ENCODE measurements at regions not wholly inside any gene's neighbourhood (a gene's known extent, or its start where the extent isn't known, plus 50 kb on each side); places are given as distances from the start of the nearest gene placed in this dataset.

DNA sequence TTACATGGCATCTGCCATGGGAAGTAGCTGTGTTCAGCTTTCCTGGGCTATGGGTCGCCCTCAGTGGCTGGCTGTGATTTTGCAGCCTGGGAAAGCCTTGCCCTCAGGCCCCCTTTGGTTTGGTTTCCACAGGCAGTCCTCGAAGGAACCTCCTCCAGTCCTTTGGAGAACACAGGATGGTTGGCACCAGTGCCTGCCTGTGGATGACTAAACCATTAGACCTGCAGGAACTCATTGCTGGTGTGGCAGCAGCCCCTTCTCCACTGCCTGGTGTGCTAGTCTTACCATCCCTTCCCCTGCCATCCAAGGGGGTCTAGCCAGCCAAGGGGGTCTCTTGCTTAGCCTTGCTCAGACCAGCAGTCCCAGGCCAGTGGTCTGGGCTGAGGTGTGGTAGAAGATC is 71.4 kb upstream of the PJA1 start:
- no peaks in the 10 kb centered on the region for H3K23me2 ChIP-seq (ENCODE audit: insufficient read length, low read depth, low read length, poor library complexity, severe bottlenecking)
- no peak overlapping the region for H2BK5ac ChIP-seq (ENCODE audit: insufficient read length, low read length)
- Mint-ChIP-seq H3K27ac (no peak overlapping the region), H3K9me3 (peaks cover 54 to 55% of the 10 kb centered on the region in 2 experiments), H3K36me3 (ENCODE audit: insufficient read depth in 1 of 3, low read depth in 3 of 3) (no peaks in the 10 kb centered on the region; a peak in 1 of 7 replicates), H3K27me3 (ENCODE audit: low read depth) (peaks cover 93% of the 10 kb centered on the region), H3K4me3 (no peak overlapping the region), H3K4me1 (no peaks in the 10 kb centered on the region)
- no peak overlapping the region for H3K56ac ChIP-seq (ENCODE audit: insufficient read length, low read depth, low read length)
- no peaks in the 10 kb centered on the region for H3K79me2 ChIP-seq (ENCODE audit: insufficient read depth, low read length)
- H3K9ac ChIP-seq (ENCODE audit: extremely low read depth, insufficient read length, low read length) = no peak overlapping the region
- no peak overlapping the region for H3K18ac ChIP-seq (ENCODE audit: insufficient read length, low read depth, low read length)
- no peaks in the 10 kb centered on the region for H3K4me1 ChIP-seq (ENCODE audit: insufficient read depth, low read length)
- no peaks in the 10 kb centered on the region for H4K20me1 ChIP-seq (ENCODE audit: control insufficient read depth, insufficient read depth, insufficient read length)
- H3K27me3 ChIP-seq (ENCODE audit: insufficient read depth, low read length) = no peaks in the 10 kb centered on the region; the same call in 1 of the 2 replicates
- H2BK12ac ChIP-seq (ENCODE audit: insufficient read length, low read depth, low read length) = no peak overlapping the region
- no peak overlapping the region for H2BK120ac ChIP-seq (ENCODE audit: low read depth, low read length, poor library complexity, severe bottlenecking)
- no peak overlapping the region for H2AFZ ChIP-seq (ENCODE audit: low read length)
- no peak overlapping the region for H3K4ac ChIP-seq (ENCODE audit: low read depth, low read length)
- H3T11ph ChIP-seq (ENCODE audit: low read length) = no peak overlapping the region
- H4K8ac ChIP-seq (replicated peaks; ENCODE audit: insufficient read length, low read depth, low read length) = no peak overlapping the region
- no peak overlapping the region for H2BK20ac ChIP-seq (ENCODE audit: low read depth, low read length, poor library complexity, severe bottlenecking)
- no peak overlapping the region for H2AK5ac ChIP-seq (ENCODE audit: insufficient read length, low read length)
- H4K5ac ChIP-seq (ENCODE audit: insufficient read length, low read depth, low read length) = no peak overlapping the region
- WGBS (ENCODE audit: extremely low coverage, insufficient read length, low lambda C conversion rate) = no CpG with 5 or more reads among the region's 2 CpGs
- no peak overlapping the region for H2BK15ac ChIP-seq (ENCODE audit: low read depth, low read length)
- TF ChIP-seq, protein P1, sequence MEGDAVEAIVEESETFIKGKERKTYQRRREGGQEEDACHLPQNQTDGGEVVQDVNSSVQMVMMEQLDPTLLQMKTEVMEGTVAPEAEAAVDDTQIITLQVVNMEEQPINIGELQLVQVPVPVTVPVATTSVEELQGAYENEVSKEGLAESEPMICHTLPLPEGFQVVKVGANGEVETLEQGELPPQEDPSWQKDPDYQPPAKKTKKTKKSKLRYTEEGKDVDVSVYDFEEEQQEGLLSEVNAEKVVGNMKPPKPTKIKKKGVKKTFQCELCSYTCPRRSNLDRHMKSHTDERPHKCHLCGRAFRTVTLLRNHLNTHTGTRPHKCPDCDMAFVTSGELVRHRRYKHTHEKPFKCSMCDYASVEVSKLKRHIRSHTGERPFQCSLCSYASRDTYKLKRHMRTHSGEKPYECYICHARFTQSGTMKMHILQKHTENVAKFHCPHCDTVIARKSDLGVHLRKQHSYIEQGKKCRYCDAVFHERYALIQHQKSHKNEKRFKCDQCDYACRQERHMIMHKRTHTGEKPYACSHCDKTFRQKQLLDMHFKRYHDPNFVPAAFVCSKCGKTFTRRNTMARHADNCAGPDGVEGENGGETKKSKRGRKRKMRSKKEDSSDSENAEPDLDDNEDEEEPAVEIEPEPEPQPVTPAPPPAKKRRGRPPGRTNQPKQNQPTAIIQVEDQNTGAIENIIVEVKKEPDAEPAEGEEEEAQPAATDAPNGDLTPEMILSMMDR (conservative IDR thresholded peaks at IDR 0.05) = no peak
- DNase-seq = no peak
- H3K9me3 ChIP-seq (ENCODE audit: control insufficient read depth, low read depth, low read length) = no peaks in the 10 kb centered on the region
- H3K4me2 ChIP-seq (ENCODE audit: insufficient read depth, insufficient read length, low read length) = no peak overlapping the region
- H3K23ac ChIP-seq (ENCODE audit: insufficient read length, low read depth, low read length) = no peak overlapping the region
- H3K14ac ChIP-seq (ENCODE audit: insufficient read depth, low read length) = no peak overlapping the region
- H3K27ac ChIP-seq (ENCODE audit: insufficient read length, low read depth, low read length) = no peak overlapping the region
- H4K91ac ChIP-seq (ENCODE audit: insufficient read length, low read depth, low read length) = no peak overlapping the region
- H3K79me1 ChIP-seq (ENCODE audit: insufficient read depth, low read depth, low read length, poor library complexity, severe bottlenecking) = no peaks in the 10 kb centered on the region
